Uterus (tissue), 2 donors: ENCODE measurements at regions not wholly inside any gene's neighbourhood (a gene's known extent, or its start where the extent isn't known, plus 50 kb on each side); places are given as distances from the start of the nearest gene placed in this dataset.

ENCODE experiments used
- CTCF ChIP-seq, 4 experiments: fragments of 200-600 bp in 2 of 4; fragments of 450-650 bp in 2 of 4; sonication (generic) in 2 of 4; IDR thresholded peaks; one replicate each; pipeline ENCODE4 v1.5.1; 2016 to 2019; ENCODE audit warnings: antibody characterized with exemption in 4 of 4, mild to moderate bottlenecking in 2 of 4, moderate library complexity in 1 of 4
- POLR2A ChIP-seq, 2 donors: fragments of 450-650 bp; IDR thresholded peaks; one replicate each; pipeline ENCODE4 v1.6.1; 2016; ENCODE audit warnings: antibody characterized with exemption in 2 of 2, mild to moderate bottlenecking in 1 of 2, moderate library complexity in 1 of 2

DNA sequence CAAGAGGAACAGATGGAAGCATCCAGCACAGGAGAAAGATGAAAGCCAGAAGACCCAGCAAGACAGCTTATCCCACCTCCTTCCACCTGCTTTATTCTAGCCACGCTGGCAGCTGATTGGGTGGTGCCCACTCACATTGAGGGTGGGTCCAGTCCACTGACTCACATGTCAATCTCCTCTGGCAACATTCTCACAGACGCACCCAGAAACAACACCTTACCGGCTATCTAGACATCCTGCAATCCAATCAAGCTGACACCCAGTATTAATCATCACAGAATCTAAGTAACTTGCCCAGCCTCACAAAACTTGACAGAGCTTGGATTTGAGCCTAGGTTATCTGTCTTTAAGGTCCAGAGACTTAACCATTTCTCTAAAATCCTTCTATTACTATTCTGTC lies 208.9 kb downstream of the PAH start:
- no peak for TF ChIP-seq POLR2A (IDR thresholded peaks at IDR 0.05)
- no peak for TF ChIP-seq CTCF (IDR thresholded peaks at IDR 0.05)
